PC-9 (cell line): ENCODE measurements at regions not wholly inside any gene's neighbourhood (a gene's known extent, or its start where the extent isn't known, plus 50 kb on each side); places are given as distances from the start of the nearest gene placed in this dataset.

ENCODE experiments used
- BruUV-seq: library from RNA; stranded (reverse); fragments of 400-500 nt; replicated peaks from 2 replicates; lab custom pipeline; 2021; lab: Mats Ljungman, UMichigan
- CTCF ChIA-PET: fragments of 300-600 bp; sonication (Branson Sonifier 250); formaldehyde crosslinking; loops from one replicate; lab custom pipeline; 2022; ENCODE audit warnings: antibody characterized with exemption; lab: Charles Lee
- POLR2A ChIA-PET: fragments of 300-600 bp; sonication (Branson Sonifier 250); formaldehyde crosslinking; loops from one replicate; lab custom pipeline; 2022; ENCODE audit warnings: antibody characterized with exemption; ENCODE audit not compliant: unreplicated experiment; lab: Charles Lee
- DNase-seq, 2 experiments: peaks; one replicate each; pipeline versions ENCODE4 v3.0.0 to v3.0.0-alpha.2; 2015 to 2022; ENCODE audit warnings: mixed read lengths in 1 of 2
- H2AFZ ChIP-seq: fragments of 200-600 bp; sonication (generic); 2 replicates; pipeline ENCODE4 v1.8.1; 2017; ENCODE audit warnings: antibody characterized with exemption
- H3F3A ChIP-seq: fragments of 200-600 bp; sonication (generic); 2 replicates; pipeline ENCODE4 v1.8.1; 2017; ENCODE audit warnings: antibody characterized with exemption, mild to moderate bottlenecking, low read depth; ENCODE audit not compliant: insufficient read depth
- H3K27ac ChIP-seq: fragments of 200-600 bp; sonication (generic); 2 replicates; pipeline ENCODE4 v1.6.1; 2016; ENCODE audit warnings: mixed run types
- H3K27me3 ChIP-seq: fragments of 200-600 bp; sonication (generic); 2 replicates; pipeline ENCODE4 v1.6.1; 2016; ENCODE audit warnings: low read depth, mixed run types; ENCODE audit not compliant: insufficient read depth
- H3K36me3 ChIP-seq: fragments of 200-600 bp; sonication (generic); 2 replicates; pipeline ENCODE4 v1.6.1; 2016; ENCODE audit warnings: low read depth, mixed run types
- H3K4me1 ChIP-seq: fragments of 200-600 bp; sonication (generic); replicated peaks from 2 replicates; pipeline ENCODE4 v1.6.1; 2016; ENCODE audit warnings: mixed run types; ENCODE audit not compliant: insufficient read depth
- H3K4me2 ChIP-seq: fragments of 200-600 bp; sonication (generic); 2 replicates; pipeline ENCODE4 v1.6.1; 2017; ENCODE audit warnings: mixed run types
- H3K4me3 ChIP-seq: fragments of 200-600 bp; sonication (generic); 2 replicates; pipeline ENCODE4 v1.6.1; 2016; ENCODE audit warnings: mixed run types
- H3K79me2 ChIP-seq: fragments of 200-600 bp; sonication (generic); 2 replicates; pipeline ENCODE4 v1.6.1; 2017; ENCODE audit warnings: low read depth, mixed run types
- H3K9me2 ChIP-seq: fragments of 200-600 bp; sonication (generic); 2 replicates; pipeline ENCODE4 v1.8.1; 2017; ENCODE audit warnings: mild to moderate bottlenecking; ENCODE audit not compliant: insufficient read depth
- H3K9me3 ChIP-seq: fragments of 200-600 bp; sonication (generic); 2 replicates; pipeline ENCODE4 v1.8.1; 2016; ENCODE audit warnings: low read depth; ENCODE audit not compliant: insufficient read depth
- H4K20me1 ChIP-seq: fragments of 200-600 bp; sonication (generic); 2 replicates; pipeline ENCODE4 v1.8.1; 2017; ENCODE audit not compliant: insufficient read depth
- EZH2 ChIP-seq: fragments of 200-600 bp; sonication (generic); IDR thresholded peaks from 2 replicates; pipeline ENCODE4 v1.8.0; 2017; ENCODE audit warnings: antibody characterized with exemption, low read depth
- intact Hi-C: fragments of 100-400 bp; cut with micrococcal nuclease; formaldehyde crosslinking; loops from one replicate; pipeline ENCODE4 v1.10.0; 2022; ENCODE audit not compliant: unreplicated experiment
- TF ChIP-seq, protein P1 (sequence below): fragments of 200-600 bp; sonication (generic); conservative IDR thresholded peaks from 2 replicates; pipeline ENCODE4 v1.6.1; 2017; ENCODE audit warnings: mixed run types, antibody characterized with exemption, mild to moderate bottlenecking, moderate library complexity

GRCh38 chr17:441155-441950 is 88.7 kb upstream of the RPH3AL start:
- TF ChIP-seq, protein P1, sequence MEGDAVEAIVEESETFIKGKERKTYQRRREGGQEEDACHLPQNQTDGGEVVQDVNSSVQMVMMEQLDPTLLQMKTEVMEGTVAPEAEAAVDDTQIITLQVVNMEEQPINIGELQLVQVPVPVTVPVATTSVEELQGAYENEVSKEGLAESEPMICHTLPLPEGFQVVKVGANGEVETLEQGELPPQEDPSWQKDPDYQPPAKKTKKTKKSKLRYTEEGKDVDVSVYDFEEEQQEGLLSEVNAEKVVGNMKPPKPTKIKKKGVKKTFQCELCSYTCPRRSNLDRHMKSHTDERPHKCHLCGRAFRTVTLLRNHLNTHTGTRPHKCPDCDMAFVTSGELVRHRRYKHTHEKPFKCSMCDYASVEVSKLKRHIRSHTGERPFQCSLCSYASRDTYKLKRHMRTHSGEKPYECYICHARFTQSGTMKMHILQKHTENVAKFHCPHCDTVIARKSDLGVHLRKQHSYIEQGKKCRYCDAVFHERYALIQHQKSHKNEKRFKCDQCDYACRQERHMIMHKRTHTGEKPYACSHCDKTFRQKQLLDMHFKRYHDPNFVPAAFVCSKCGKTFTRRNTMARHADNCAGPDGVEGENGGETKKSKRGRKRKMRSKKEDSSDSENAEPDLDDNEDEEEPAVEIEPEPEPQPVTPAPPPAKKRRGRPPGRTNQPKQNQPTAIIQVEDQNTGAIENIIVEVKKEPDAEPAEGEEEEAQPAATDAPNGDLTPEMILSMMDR = no peak
- TF ChIP-seq EZH2 = no peak
- Histone ChIP-seq H3K79me2 (no peaks in the 10 kb centered on the region), H3K4me1 (no peaks in the 10 kb centered on the region), H3F3A (no peaks in the 10 kb centered on the region), H3K27ac (no peak overlapping the region), H2AFZ (no peak overlapping the region), H3K9me3 (no peaks in the 10 kb centered on the region), H3K36me3 (no peaks in the 10 kb centered on the region), H3K9me2 (no peaks in the 10 kb centered on the region), H4K20me1 (no peaks in the 10 kb centered on the region), H3K4me3 (no peak overlapping the region), H3K27me3 (peaks cover 47% of the 10 kb centered on the region), H3K4me2 (no peak overlapping the region)
- BruUV-seq = no TSS peak
- DNase-seq = no peak
- CTCF ChIA-PET = no interaction called here
- POLR2A ChIA-PET = no interaction called here
- intact Hi-C loops = no loop called here

DNA sequence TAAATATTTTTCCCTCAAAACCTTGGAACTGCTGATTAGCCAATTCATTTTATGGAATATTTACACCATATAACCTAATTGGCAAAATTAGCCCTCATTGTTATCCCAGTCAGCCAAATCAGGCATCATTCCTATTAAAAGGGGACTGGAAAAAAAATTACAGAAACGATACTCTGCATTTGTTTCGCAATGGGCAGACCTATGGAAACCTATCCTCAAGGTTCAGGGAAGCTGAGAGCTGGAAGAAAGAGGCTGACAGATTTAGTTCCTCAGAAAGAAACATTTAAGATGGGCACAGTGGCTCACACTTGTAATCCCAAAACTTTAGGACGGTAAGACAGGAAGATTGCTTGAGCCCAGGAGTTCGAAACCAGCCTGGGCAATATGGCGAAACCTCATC is 85.6 kb upstream of the RPH3AL start:
- no TSS peak for BruUV-seq
- Histone ChIP-seq H2AFZ (no peak overlapping the region), H3K27me3 (peaks cover 67% of the 10 kb centered on the region), H3F3A (no peaks in the 10 kb centered on the region), H3K27ac (no peak overlapping the region), H3K4me2 (no peak overlapping the region), H4K20me1 (no peaks in the 10 kb centered on the region), H3K9me2 (no peaks in the 10 kb centered on the region), H3K36me3 (no peaks in the 10 kb centered on the region), H3K4me1 (no peaks in the 10 kb centered on the region), H3K79me2 (no peaks in the 10 kb centered on the region), H3K4me3 (no peak overlapping the region), H3K9me3 (no peaks in the 10 kb centered on the region)
- TF ChIP-seq EZH2 = no peak
- TF ChIP-seq, protein P1 = no peak
- DNase-seq = no peak
- ChIA-PET POLR2A (no interaction called here), CTCF (no interaction called here)
- intact Hi-C loops = no loop called here

DNA sequence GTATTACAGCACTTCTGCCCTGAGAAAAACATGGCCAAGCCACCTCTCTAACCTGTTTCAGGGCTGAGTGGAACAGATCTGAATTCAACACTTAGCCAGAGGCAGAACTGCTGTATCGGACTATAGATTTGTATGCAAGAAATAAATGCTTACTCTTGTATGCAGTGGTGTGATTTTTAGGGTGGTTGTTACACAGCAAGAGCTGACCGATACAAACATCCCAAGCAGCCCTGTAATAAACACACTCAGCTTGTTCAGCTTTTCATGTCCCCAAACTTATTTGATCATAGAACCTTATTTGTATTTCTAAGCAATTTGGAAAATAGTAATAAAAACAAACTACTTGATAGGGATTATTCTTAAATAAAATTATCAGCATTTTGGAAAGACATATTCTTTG is 84.9 kb upstream of the RPH3AL start:
- no peak for DNase-seq
- ChIA-PET CTCF (no interaction called here), POLR2A (no interaction called here)
- no peaks in the 10 kb centered on the region for H3K4me1 ChIP-seq
- intact Hi-C loops = no loop called here
- no peaks in the 10 kb centered on the region for H3K9me2 ChIP-seq
- no peak overlapping the region for H3K4me3 ChIP-seq
- no peaks in the 10 kb centered on the region for H3F3A ChIP-seq
- no TSS peak for BruUV-seq
- H3K4me2 ChIP-seq = no peak overlapping the region
- H2AFZ ChIP-seq = no peak overlapping the region
- no peaks in the 10 kb centered on the region for H3K36me3 ChIP-seq
- H3K9me3 ChIP-seq = no peaks in the 10 kb centered on the region
- H3K27ac ChIP-seq = no peak overlapping the region
- H3K79me2 ChIP-seq = no peaks in the 10 kb centered on the region
- no peak for TF ChIP-seq EZH2
- TF ChIP-seq, protein P1 = no peak
- no peaks in the 10 kb centered on the region for H4K20me1 ChIP-seq
- H3K27me3 ChIP-seq = peaks cover 67% of the 10 kb centered on the region
